ENCODE measurements at regions not wholly inside any gene's neighbourhood (a gene's known extent, or its start where the extent isn't known, plus 50 kb on each side); places are given as distances from the start of the nearest gene placed in this dataset.

DNA sequence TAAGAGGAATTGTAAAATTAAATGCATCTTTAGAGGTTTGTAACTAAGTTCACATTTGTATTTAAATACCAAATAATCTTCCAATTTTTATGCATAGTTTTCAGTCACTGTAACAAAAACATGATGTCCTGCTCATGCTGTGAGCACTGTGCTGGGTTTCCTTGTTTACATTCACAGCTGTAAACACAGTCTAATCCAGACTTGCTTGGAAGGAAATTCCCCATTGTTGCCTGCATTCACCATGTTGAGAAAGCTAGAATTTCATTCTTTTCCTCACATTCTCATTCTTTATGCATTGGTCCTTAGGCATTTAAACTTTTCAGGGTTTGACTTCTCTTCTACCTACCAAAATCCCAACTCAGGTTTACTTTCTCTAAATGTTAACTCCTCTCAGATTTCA lies 242.0 kb upstream of the TBX18 start:
- Histone ChIP-seq H3K4me1 (ENCODE audit: control insufficient read depth in 2 of 3, insufficient read depth in 2 of 3, low read depth in 1 of 3, low read length in 3 of 3) (no peaks in the 10 kb centered on the region), H3K9me3 (ENCODE audit: control insufficient read depth in 2 of 3, insufficient read depth in 1 of 3, low read length in 3 of 3) (no peaks in the 10 kb centered on the region), H3K27me3 (ENCODE audit: control insufficient read depth, insufficient read depth, low read length) (no peaks in the 10 kb centered on the region), H3K36me3 (ENCODE audit: control insufficient read depth in 2 of 3, insufficient read depth in 3 of 3, low read length in 3 of 3) (no peaks in the 10 kb centered on the region), H3K27ac (ENCODE audit: low read depth in 2 of 2, low read length in 2 of 2) (no peak overlapping the region), H3K4me3 (ENCODE audit: low read length in 3 of 3) (no peak overlapping the region), H3K9ac (ENCODE audit: low read length in 3 of 3) (no peak overlapping the region)
- DNase-seq (peak in 1 of 5 donors; percentile 24), FAIRE-seq (no peak)
- intact Hi-C loops (cut with DNase I), result no loop called here
- TF ChIP-seq, protein P1, sequence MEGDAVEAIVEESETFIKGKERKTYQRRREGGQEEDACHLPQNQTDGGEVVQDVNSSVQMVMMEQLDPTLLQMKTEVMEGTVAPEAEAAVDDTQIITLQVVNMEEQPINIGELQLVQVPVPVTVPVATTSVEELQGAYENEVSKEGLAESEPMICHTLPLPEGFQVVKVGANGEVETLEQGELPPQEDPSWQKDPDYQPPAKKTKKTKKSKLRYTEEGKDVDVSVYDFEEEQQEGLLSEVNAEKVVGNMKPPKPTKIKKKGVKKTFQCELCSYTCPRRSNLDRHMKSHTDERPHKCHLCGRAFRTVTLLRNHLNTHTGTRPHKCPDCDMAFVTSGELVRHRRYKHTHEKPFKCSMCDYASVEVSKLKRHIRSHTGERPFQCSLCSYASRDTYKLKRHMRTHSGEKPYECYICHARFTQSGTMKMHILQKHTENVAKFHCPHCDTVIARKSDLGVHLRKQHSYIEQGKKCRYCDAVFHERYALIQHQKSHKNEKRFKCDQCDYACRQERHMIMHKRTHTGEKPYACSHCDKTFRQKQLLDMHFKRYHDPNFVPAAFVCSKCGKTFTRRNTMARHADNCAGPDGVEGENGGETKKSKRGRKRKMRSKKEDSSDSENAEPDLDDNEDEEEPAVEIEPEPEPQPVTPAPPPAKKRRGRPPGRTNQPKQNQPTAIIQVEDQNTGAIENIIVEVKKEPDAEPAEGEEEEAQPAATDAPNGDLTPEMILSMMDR (IDR thresholded peaks at IDR 0.05; ENCODE audit: borderline replicate concordance, extremely low read depth, insufficient read depth), result no peak

GRCh38 chr6:85005494-85005893 lies 241.1 kb upstream of the TBX18 start:
- H3K36me3 ChIP-seq (ENCODE audit: control insufficient read depth in 2 of 3, insufficient read depth in 3 of 3, low read length in 3 of 3), result no peaks in the 10 kb centered on the region
- H3K9ac ChIP-seq (ENCODE audit: low read length in 3 of 3), result no peak overlapping the region
- H3K9me3 ChIP-seq (ENCODE audit: control insufficient read depth in 2 of 3, insufficient read depth in 1 of 3, low read length in 3 of 3), result no peaks in the 10 kb centered on the region
- H3K4me1 ChIP-seq (ENCODE audit: control insufficient read depth in 2 of 3, insufficient read depth in 2 of 3, low read depth in 1 of 3, low read length in 3 of 3), result no peaks in the 10 kb centered on the region
- H3K27ac ChIP-seq (ENCODE audit: low read depth in 2 of 2, low read length in 2 of 2), result no peak overlapping the region
- TF ChIP-seq, protein P1 (IDR thresholded peaks at IDR 0.05; ENCODE audit: borderline replicate concordance, extremely low read depth, insufficient read depth), result no peak
- DNase-seq, result no peak
- no peaks in the 10 kb centered on the region for H3K27me3 ChIP-seq (ENCODE audit: control insufficient read depth, insufficient read depth, low read length)
- H3K4me3 ChIP-seq (ENCODE audit: low read length in 3 of 3), result no peak overlapping the region
- intact Hi-C loops (cut with DNase I), result no loop called here
- no peak for FAIRE-seq

DNA sequence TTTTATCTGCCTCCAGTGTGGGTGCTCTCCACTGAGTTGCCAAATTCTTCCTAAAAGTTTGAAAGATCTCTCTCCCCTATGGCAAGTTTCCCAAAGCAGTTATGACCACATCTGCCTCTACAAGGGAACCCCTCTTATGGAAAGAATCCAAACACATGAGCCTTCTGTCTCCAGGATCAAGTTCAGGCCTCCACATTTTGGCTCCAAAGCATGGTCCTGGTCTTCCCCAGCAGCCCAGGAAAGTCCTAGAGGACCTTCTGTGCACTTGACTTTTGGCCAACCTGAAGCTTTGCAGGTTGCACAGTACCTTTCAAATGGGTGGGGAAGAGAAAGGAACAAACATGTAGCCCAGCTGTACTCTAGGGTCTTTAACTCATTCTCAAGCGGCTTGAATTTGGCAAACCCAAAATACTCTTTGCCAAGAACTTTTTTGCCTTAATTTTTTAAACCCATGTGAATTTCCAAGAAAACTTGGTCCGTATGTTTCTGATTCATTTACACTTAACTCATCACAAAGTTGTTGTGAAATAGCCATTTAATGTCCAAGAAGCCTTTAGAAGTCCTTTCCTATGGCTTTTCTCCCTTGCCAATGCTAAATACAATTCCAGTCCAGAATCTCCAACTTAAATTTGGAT lies 240.1 kb upstream of the TBX18 start:
- no peaks in the 10 kb centered on the region for H3K4me1 ChIP-seq (ENCODE audit: control insufficient read depth in 2 of 3, insufficient read depth in 2 of 3, low read depth in 1 of 3, low read length in 3 of 3)
- no peak overlapping the region for H3K9ac ChIP-seq (ENCODE audit: low read length in 3 of 3)
- no peaks in the 10 kb centered on the region for H3K9me3 ChIP-seq (ENCODE audit: control insufficient read depth in 2 of 3, insufficient read depth in 1 of 3, low read length in 3 of 3)
- FAIRE-seq (no peak), DNase-seq (no peak)
- no peaks in the 10 kb centered on the region for H3K36me3 ChIP-seq (ENCODE audit: control insufficient read depth in 2 of 3, insufficient read depth in 3 of 3, low read length in 3 of 3)
- H3K27ac ChIP-seq (ENCODE audit: low read depth in 2 of 2, low read length in 2 of 2), result no peak overlapping the region
- intact Hi-C loops (cut with DNase I), result no loop called here
- TF ChIP-seq, protein P1 (IDR thresholded peaks at IDR 0.05; ENCODE audit: borderline replicate concordance, extremely low read depth, insufficient read depth), result no peak
- H3K4me3 ChIP-seq (ENCODE audit: low read length in 3 of 3), result no peak overlapping the region
- H3K27me3 ChIP-seq (ENCODE audit: control insufficient read depth, insufficient read depth, low read length), result no peaks in the 10 kb centered on the region

- Histone ChIP-seq H3K4me1 (ENCODE audit: control insufficient read depth in 2 of 3, insufficient read depth in 2 of 3, low read depth in 1 of 3, low read length in 3 of 3) (no peaks in the 10 kb centered on the region), H3K9ac (ENCODE audit: low read length in 3 of 3) (no peak overlapping the region), H3K27ac (ENCODE audit: low read depth in 2 of 2, low read length in 2 of 2) (no peak overlapping the region), H3K36me3 (ENCODE audit: control insufficient read depth in 2 of 3, insufficient read depth in 3 of 3, low read length in 3 of 3) (no peaks in the 10 kb centered on the region), H3K27me3 (ENCODE audit: control insufficient read depth, insufficient read depth, low read length) (no peaks in the 10 kb centered on the region), H3K4me3 (ENCODE audit: low read length in 3 of 3) (no peak overlapping the region), H3K9me3 (ENCODE audit: control insufficient read depth in 2 of 3, insufficient read depth in 1 of 3, low read length in 3 of 3) (no peaks in the 10 kb centered on the region)
- no peak for DNase-seq
- TF ChIP-seq, protein P1 (IDR thresholded peaks at IDR 0.05; ENCODE audit: borderline replicate concordance, extremely low read depth, insufficient read depth), result no peak
- intact Hi-C loops (cut with DNase I), result no loop called here
- no peak for FAIRE-seq
Measured at GRCh38 chr6:85002847-85003246, 238.4 kb upstream of the TBX18 start.

Data from kidney (tissue), 13 donors.